Endothelial cell of umbilical vein (primary cell): ENCODE measurements at regions not wholly inside any gene's neighbourhood (a gene's known extent, or its start where the extent isn't known, plus 50 kb on each side); places are given as distances from the start of the nearest gene placed in this dataset.

Experiments used
- EZH2 ChIP-seq: IDR thresholded peaks from 2 replicates; pipeline ENCODE4 v1.6.1; 2012; ENCODE audit warnings: borderline replicate concordance, low read depth, mild to moderate bottlenecking, moderate library complexity, low read length, inconsistent platforms; ENCODE audit not compliant: severe bottlenecking
- FOS ChIP-seq: IDR thresholded peaks from 2 replicates; pipeline ENCODE4 v1.6.1; 2011; ENCODE audit warnings: mild to moderate bottlenecking, low read length, moderate library complexity, borderline replicate concordance; ENCODE audit not compliant: insufficient read depth
- POLR2A ChIP-seq: IDR thresholded peaks from 2 replicates; pipeline ENCODE4 v1.6.1; 2012; ENCODE audit warnings: low read depth, mild to moderate bottlenecking, control low read depth, low read length
- POLR2AphosphoS5 ChIP-seq: IDR thresholded peaks from 2 replicates; pipeline ENCODE4 v1.6.1; 2012; ENCODE audit warnings: low read depth, mild to moderate bottlenecking, control low read depth, low read length, moderate library complexity; ENCODE audit not compliant: insufficient read depth
- TF ChIP-seq, protein P1 (sequence below), 2 donors: IDR thresholded peaks; 1 replicate in 1 of 2; 2 replicates in 1 of 2; pipeline ENCODE4 v1.5.1; 2011; ENCODE audit warnings: low read length in 2 of 2, mild to moderate bottlenecking in 2 of 2, moderate library complexity in 2 of 2, control low read depth in 1 of 2, inconsistent platforms in 1 of 2, low read depth in 1 of 2; ENCODE audit not compliant: insufficient read depth in 1 of 2; ENCODE audit errors: extremely low read depth in 1 of 2
- TF ChIP-seq, protein P2 (sequence below): IDR thresholded peaks from 2 replicates; pipeline ENCODE4 v1.6.1; 2011; ENCODE audit not compliant: insufficient read depth, insufficient read length

DNA sequence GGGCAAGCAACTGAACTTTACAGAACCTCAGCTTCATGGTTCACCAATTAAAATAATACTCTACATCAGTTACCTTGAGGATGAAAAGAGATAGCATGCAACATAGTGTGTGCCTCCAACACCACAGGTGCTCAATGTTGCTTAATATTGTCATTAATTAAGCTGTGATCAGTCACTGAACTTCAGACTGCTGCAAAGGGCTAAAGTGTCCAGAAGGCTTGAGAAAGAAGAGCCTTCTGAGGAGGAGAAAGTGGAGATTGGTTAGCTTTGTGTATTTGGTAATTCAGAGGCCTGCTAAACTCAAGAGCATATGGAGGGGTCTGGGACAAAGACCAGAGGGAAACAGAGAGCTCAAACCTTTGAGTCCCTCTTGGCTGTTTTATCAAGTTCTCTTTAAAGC, 66.3 kb upstream of the SELENOP start:
- TF ChIP-seq POLR2AphosphoS5 (no peak), EZH2 (no peak), POLR2A (no peak), FOS (no peak)
- TF ChIP-seq, protein P1, sequence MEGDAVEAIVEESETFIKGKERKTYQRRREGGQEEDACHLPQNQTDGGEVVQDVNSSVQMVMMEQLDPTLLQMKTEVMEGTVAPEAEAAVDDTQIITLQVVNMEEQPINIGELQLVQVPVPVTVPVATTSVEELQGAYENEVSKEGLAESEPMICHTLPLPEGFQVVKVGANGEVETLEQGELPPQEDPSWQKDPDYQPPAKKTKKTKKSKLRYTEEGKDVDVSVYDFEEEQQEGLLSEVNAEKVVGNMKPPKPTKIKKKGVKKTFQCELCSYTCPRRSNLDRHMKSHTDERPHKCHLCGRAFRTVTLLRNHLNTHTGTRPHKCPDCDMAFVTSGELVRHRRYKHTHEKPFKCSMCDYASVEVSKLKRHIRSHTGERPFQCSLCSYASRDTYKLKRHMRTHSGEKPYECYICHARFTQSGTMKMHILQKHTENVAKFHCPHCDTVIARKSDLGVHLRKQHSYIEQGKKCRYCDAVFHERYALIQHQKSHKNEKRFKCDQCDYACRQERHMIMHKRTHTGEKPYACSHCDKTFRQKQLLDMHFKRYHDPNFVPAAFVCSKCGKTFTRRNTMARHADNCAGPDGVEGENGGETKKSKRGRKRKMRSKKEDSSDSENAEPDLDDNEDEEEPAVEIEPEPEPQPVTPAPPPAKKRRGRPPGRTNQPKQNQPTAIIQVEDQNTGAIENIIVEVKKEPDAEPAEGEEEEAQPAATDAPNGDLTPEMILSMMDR (IDR thresholded peaks at IDR 0.05; ENCODE audit: extremely low read depth in 1 of 2, insufficient read depth in 1 of 2, low read depth in 1 of 2, low read length in 2 of 2), result no peak
- TF ChIP-seq, protein P2, sequence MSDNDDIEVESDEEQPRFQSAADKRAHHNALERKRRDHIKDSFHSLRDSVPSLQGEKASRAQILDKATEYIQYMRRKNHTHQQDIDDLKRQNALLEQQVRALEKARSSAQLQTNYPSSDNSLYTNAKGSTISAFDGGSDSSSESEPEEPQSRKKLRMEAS, result no peak
